NB4 (cell line): ENCODE measurements at regions not wholly inside any gene's neighbourhood (a gene's known extent, or its start where the extent isn't known, plus 50 kb on each side); places are given as distances from the start of the nearest gene placed in this dataset.

Experiments used
- DNase-seq: peaks from one replicate; pipeline ENCODE4 v3.0.0; 2010; ENCODE audit warnings: low read depth
- H3K4me3 ChIP-seq: one replicate; pipeline ENCODE4 v1.5.1; 2011; ENCODE audit warnings: mild to moderate bottlenecking, low read depth, low read length, moderate library complexity
- MYC ChIP-seq: IDR thresholded peaks from 2 replicates; pipeline ENCODE4 v1.6.1; 2011; ENCODE audit warnings: low read depth, low read length
- POLR2A ChIP-seq: IDR thresholded peaks from 2 replicates; pipeline ENCODE4 v1.6.1; 2011; ENCODE audit warnings: mild to moderate bottlenecking; ENCODE audit not compliant: insufficient read length; ENCODE audit errors: extremely low read depth
- TF ChIP-seq, protein P1 (sequence below): IDR thresholded peaks from one replicate; pipeline ENCODE4 v1.5.1; 2012; ENCODE audit warnings: low read depth, low read length
- TF ChIP-seq, protein P2 (sequence below): IDR thresholded peaks from 2 replicates; pipeline ENCODE4 v1.6.1; 2011; ENCODE audit warnings: low read depth, low read length

- no peak overlapping the region for H3K4me3 ChIP-seq
Measured at GRCh38 chr5:133716532-133717183, 104.3 kb upstream of the FSTL4 start.

DNA sequence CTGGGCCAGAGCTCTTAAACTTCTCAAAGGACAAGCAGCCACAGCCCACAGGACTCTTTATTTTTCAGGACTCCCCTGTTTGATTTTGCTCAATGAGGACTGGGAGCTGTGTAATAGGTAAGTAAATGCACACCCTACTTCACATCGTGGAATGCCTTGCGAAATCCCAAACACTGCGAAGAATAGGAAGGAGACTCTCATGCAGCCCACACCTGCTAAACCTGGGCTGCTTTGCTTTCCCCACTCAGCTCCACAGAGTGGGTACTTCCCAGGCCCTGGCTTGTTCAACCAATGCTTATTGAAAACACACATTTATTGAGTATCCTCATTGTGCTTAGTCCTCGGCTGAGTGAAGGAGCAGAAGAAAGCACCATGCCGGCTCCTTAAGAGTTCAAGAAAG is 103.3 kb upstream of the FSTL4 start:
- no peak for TF ChIP-seq MYC
- TF ChIP-seq, protein P1, sequence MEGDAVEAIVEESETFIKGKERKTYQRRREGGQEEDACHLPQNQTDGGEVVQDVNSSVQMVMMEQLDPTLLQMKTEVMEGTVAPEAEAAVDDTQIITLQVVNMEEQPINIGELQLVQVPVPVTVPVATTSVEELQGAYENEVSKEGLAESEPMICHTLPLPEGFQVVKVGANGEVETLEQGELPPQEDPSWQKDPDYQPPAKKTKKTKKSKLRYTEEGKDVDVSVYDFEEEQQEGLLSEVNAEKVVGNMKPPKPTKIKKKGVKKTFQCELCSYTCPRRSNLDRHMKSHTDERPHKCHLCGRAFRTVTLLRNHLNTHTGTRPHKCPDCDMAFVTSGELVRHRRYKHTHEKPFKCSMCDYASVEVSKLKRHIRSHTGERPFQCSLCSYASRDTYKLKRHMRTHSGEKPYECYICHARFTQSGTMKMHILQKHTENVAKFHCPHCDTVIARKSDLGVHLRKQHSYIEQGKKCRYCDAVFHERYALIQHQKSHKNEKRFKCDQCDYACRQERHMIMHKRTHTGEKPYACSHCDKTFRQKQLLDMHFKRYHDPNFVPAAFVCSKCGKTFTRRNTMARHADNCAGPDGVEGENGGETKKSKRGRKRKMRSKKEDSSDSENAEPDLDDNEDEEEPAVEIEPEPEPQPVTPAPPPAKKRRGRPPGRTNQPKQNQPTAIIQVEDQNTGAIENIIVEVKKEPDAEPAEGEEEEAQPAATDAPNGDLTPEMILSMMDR = no peak
- TF ChIP-seq, protein P2, sequence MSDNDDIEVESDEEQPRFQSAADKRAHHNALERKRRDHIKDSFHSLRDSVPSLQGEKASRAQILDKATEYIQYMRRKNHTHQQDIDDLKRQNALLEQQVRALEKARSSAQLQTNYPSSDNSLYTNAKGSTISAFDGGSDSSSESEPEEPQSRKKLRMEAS = no peak
- no peak for TF ChIP-seq POLR2A
- H3K4me3 ChIP-seq = no peak overlapping the region

More at GRCh38 chr5:133716532-133717183, 104.3 kb upstream of the FSTL4 start:
- DNase-seq = no peak
- TF ChIP-seq POLR2A = no peak

DNA sequence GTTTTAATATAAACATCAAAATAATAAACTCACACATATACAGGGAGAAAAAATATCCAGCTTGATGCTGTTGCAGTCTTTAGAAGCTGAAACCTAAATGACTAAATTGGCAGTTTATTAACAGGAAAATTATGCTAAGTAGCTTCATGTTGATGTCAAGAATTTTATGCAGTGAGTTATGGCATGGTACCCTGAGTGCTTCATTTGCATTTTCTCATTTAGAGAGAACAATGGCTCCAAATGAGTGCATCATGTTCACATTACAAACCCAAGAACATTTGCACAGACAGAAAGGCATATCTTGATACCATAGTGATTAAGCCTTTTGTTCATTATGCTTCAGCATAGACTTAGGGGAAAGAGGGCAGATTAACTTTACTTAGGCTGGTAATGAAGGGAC is 102.9 kb upstream of the FSTL4 start:
- no peak overlapping the region for H3K4me3 ChIP-seq
- no peak for DNase-seq
- TF ChIP-seq, protein P1 = no peak
- TF ChIP-seq, protein P2 = no peak
- TF ChIP-seq MYC (no peak), POLR2A (no peak)

More for the DNA sequence above, 103.3 kb upstream of the FSTL4 start:
- DNase-seq = no peak

- TF ChIP-seq, protein P2 = no peak
- TF ChIP-seq, protein P1 = no peak
- no peak for TF ChIP-seq POLR2A
- TF ChIP-seq MYC = no peak
- no peak overlapping the region for H3K4me3 ChIP-seq
- no peak for DNase-seq
Measured at GRCh38 chr5:133714161-133714915, 102.0 kb upstream of the FSTL4 start.

DNA sequence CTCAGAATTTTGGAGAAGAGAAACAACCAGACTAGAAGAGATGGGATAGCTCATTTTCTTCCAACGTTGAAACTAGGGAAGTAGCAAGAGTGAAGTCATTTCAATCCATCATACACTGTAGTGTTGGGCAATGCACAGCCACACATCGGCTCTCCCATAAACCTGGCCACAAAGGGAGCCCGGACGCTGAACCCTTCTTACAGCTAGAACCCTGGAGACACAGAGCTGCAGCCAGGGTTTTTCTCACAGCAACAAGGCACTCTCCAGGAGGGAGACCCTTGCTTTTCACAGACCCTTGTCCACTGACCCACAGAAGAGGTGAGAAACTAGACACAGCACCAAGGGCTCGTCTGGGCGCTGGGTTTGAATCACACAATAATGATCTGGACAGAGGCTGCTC is 101.4 kb upstream of the FSTL4 start:
- no peak overlapping the region for H3K4me3 ChIP-seq
- TF ChIP-seq MYC (no peak), POLR2A (no peak)
- TF ChIP-seq, protein P2 = no peak
- TF ChIP-seq, protein P1 = no peak
- DNase-seq = peak; percentile 15

- H3K4me3 ChIP-seq = no peak overlapping the region
- TF ChIP-seq MYC = no peak
- TF ChIP-seq, protein P1 = no peak
- DNase-seq = no peak
Measured at GRCh38 chr5:133713209-133713608, 100.9 kb upstream of the FSTL4 start.
